Ishikawa (cell line): ENCODE measurements at regions not wholly inside any gene's neighbourhood (a gene's known extent, or its start where the extent isn't known, plus 50 kb on each side); places are given as distances from the start of the nearest gene placed in this dataset.

Source experiments
- CEBPB ChIP-seq: IDR thresholded peaks from 2 replicates; pipeline ENCODE4 v1.6.1; 2012
- EP300 ChIP-seq: IDR thresholded peaks from 2 replicates; pipeline ENCODE4 v1.6.1; 2012; ENCODE audit warnings: borderline replicate concordance
- YY1 ChIP-seq: IDR thresholded peaks from 2 replicates; pipeline ENCODE4 v1.6.1; 2012; ENCODE audit warnings: low read depth
- TF ChIP-seq, protein P1 (sequence below): IDR thresholded peaks from 2 replicates; pipeline ENCODE4 v1.6.1; 2012

DNA sequence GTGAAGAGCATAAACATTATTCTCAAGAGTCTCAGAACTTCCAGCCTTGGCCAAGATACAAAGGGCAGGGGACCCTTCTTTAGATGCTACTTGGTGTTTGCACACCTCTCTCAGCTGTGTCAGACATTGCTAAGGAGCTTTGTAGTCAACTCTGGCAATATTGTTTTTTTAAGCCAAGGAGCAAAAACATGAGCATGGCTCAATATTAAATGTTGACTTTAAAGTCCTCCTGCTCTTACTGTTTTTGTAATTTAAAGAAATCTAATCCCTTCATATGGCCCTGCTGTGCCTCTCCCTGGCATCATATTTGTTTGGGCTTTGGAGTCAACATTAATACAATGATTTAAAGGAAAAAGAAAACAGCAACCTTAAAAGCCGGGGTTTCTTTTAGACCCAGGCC, 67.9 kb upstream of the TMEM170B start:
- TF ChIP-seq CEBPB: no peak
- no peak for TF ChIP-seq EP300
- TF ChIP-seq YY1: no peak
- TF ChIP-seq, protein P1, sequence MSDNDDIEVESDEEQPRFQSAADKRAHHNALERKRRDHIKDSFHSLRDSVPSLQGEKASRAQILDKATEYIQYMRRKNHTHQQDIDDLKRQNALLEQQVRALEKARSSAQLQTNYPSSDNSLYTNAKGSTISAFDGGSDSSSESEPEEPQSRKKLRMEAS: no peak
